PC-3 (cell line): ENCODE measurements at regions not wholly inside any gene's neighbourhood (a gene's known extent, or its start where the extent isn't known, plus 50 kb on each side); places are given as distances from the start of the nearest gene placed in this dataset.

Experiments used
- CTCF ChIP-seq: fragments of 300-600 bp; sonication (generic); conservative IDR thresholded peaks from 2 replicates; pipeline ENCODE4 v1.5.1; 2017; ENCODE audit warnings: antibody characterized with exemption, low read depth, mild to moderate bottlenecking, low read length
- EZH2 ChIP-seq: fragments of 300-600 bp; sonication (generic); IDR thresholded peaks from one replicate; pipeline ENCODE4 v1.6.1; 2017; ENCODE audit warnings: antibody characterized with exemption, mild to moderate bottlenecking, low read length; ENCODE audit not compliant: unreplicated experiment
- EZH2phosphoT487 ChIP-seq: fragments of 300-600 bp; sonication (generic); IDR thresholded peaks from 2 replicates; pipeline ENCODE4 v1.6.1; 2018; ENCODE audit warnings: mild to moderate bottlenecking, antibody characterized with exemption, low read length, borderline replicate concordance

- no peak for TF ChIP-seq CTCF
- TF ChIP-seq EZH2phosphoT487 = no peak
- TF ChIP-seq EZH2 = no peak
Observed at GRCh38 chr9:89238424-89238823, 59.8 kb upstream of the SHC3 start.
